GM23338 (cell line): ENCODE measurements at regions not wholly inside any gene's neighbourhood (a gene's known extent, or its start where the extent isn't known, plus 50 kb on each side); places are given as distances from the start of the nearest gene placed in this dataset.

Experiments
- ATAC-seq: fragments of 200-7000 bp; cut with Tn5 transposase; 3 replicates; pipeline ENCODE4 v1.9.1; 2020
- DNase-seq: peaks from one replicate; pipeline ENCODE4 v3.0.0-alpha.2; 2015; ENCODE audit warnings: low spot score
- H2AFZ ChIP-seq: fragments of 200-600 bp; sonication (generic); 2 replicates; pipeline ENCODE4 v1.8.0; 2016; ENCODE audit warnings: antibody characterized with exemption, mild to moderate bottlenecking, moderate library complexity
- H3F3A ChIP-seq: fragments of 200-600 bp; sonication (generic); replicated peaks from 2 replicates; pipeline ENCODE4 v1.8.0; 2017; ENCODE audit warnings: antibody characterized with exemption, mixed run types, low read depth
- H3K27ac ChIP-seq: fragments of 200-600 bp; sonication (generic); 2 replicates; pipeline ENCODE4 v1.6.1; 2016; ENCODE audit warnings: low read depth
- H3K27me3 ChIP-seq: fragments of 200-600 bp; sonication (generic); 2 replicates; pipeline ENCODE4 v1.8.0; 2016; ENCODE audit warnings: mild to moderate bottlenecking, mixed run types, moderate library complexity; ENCODE audit not compliant: insufficient read depth
- H3K36me3 ChIP-seq: fragments of 200-600 bp; sonication (generic); 2 replicates; pipeline ENCODE4 v1.8.0; 2016; ENCODE audit warnings: mild to moderate bottlenecking; ENCODE audit not compliant: insufficient read depth
- H3K4me1 ChIP-seq: fragments of 200-600 bp; sonication (generic); 2 replicates; pipeline ENCODE4 v1.8.0; 2016; ENCODE audit warnings: mild to moderate bottlenecking, moderate library complexity; ENCODE audit not compliant: insufficient read depth
- H3K4me2 ChIP-seq: fragments of 200-600 bp; sonication (generic); 2 replicates; pipeline ENCODE4 v1.7.1; 2017; ENCODE audit warnings: mixed run types
- H3K4me3 ChIP-seq: fragments of 200-600 bp; sonication (generic); 2 replicates; pipeline ENCODE4 v1.6.1; 2016; ENCODE audit warnings: mixed run types
- H3K79me2 ChIP-seq: fragments of 200-600 bp; sonication (generic); replicated peaks from 2 replicates; pipeline ENCODE4 v1.8.0; 2017; ENCODE audit warnings: mild to moderate bottlenecking; ENCODE audit not compliant: insufficient read depth
- H3K9me2 ChIP-seq: fragments of 200-600 bp; sonication (generic); 2 replicates; pipeline ENCODE4 v1.8.0; 2017; ENCODE audit not compliant: insufficient read depth
- H4K20me1 ChIP-seq: fragments of 200-600 bp; sonication (generic); replicated peaks from 2 replicates; pipeline ENCODE4 v1.8.0; 2017; ENCODE audit warnings: mild to moderate bottlenecking; ENCODE audit not compliant: insufficient read depth
- H3K27ac Mint-ChIP-seq: 2 replicates; pipeline ENCODE4 v1.8.0; 2020; ENCODE audit warnings: inconsistent platforms, mild to moderate bottlenecking, moderate library complexity, mixed read lengths
- H3K27me3 Mint-ChIP-seq: 3 replicates; pipeline ENCODE4 v1.8.0; 2022; ENCODE audit warnings: low read depth, mild to moderate bottlenecking, moderate library complexity, mixed read lengths, inconsistent platforms; ENCODE audit not compliant: insufficient read depth, poor library complexity
- H3K36me3 Mint-ChIP-seq: 3 replicates; pipeline ENCODE4 v1.8.0; 2021; ENCODE audit warnings: low read depth, mild to moderate bottlenecking, inconsistent platforms, moderate library complexity, mixed read lengths
- H3K4me1 Mint-ChIP-seq: 3 replicates; pipeline ENCODE4 v1.8.0; 2020; ENCODE audit warnings: mild to moderate bottlenecking, inconsistent platforms, mixed read lengths
- H3K4me3 Mint-ChIP-seq: 3 replicates; pipeline ENCODE4 v1.8.0; 2021; ENCODE audit warnings: moderate library complexity, mild to moderate bottlenecking, inconsistent platforms, mixed read lengths
- H3K9me3 Mint-ChIP-seq: 3 replicates; pipeline ENCODE4 v1.8.0; 2020; ENCODE audit warnings: moderate library complexity, mild to moderate bottlenecking, inconsistent platforms, mixed read lengths
- CREB1 ChIP-seq: fragments of 250-450 bp; sonication (Bioruptor Pico); IDR thresholded peaks from 2 replicates; pipeline ENCODE4 v1.5.0; 2020; ENCODE audit warnings: low read depth, mild to moderate bottlenecking, moderate library complexity
- CTCF ChIP-seq, 2 experiments: fragments of 200-600 bp in 1 of 2; sonication (generic) in 1 of 2; conservative IDR thresholded peaks; 2 replicates each; pipeline versions ENCODE4 v1.5.1 to v1.6.1; 2016 to 2017; ENCODE audit warnings: antibody characterized with exemption in 2 of 2, low read depth in 2 of 2, mild to moderate bottlenecking in 2 of 2, moderate library complexity in 1 of 2
- EZH2 ChIP-seq: fragments of 200-600 bp; sonication (generic); IDR thresholded peaks from one replicate; pipeline ENCODE4 v1.8.0; 2017; ENCODE audit warnings: antibody characterized with exemption, mild to moderate bottlenecking, low read depth; ENCODE audit not compliant: unreplicated experiment
- JUNB ChIP-seq: IDR thresholded peaks from one replicate; pipeline ENCODE4 v1.6.1; 2016; ENCODE audit warnings: antibody characterized with exemption; ENCODE audit not compliant: unreplicated experiment
- NANOG ChIP-seq: IDR thresholded peaks from 2 replicates; pipeline ENCODE4 v1.6.1; 2016; ENCODE audit warnings: antibody characterized with exemption, borderline replicate concordance
- POLR2AphosphoS5 ChIP-seq: IDR thresholded peaks from 2 replicates; pipeline ENCODE4 v1.6.1; 2016; ENCODE audit warnings: antibody characterized with exemption, low read depth
- STAT1 ChIP-seq: IDR thresholded peaks from one replicate; pipeline ENCODE4 v1.6.1; 2016; ENCODE audit warnings: antibody characterized with exemption; ENCODE audit not compliant: unreplicated experiment
- ZNF114 ChIP-seq: fragments of 250-450 bp; sonication (Bioruptor Pico); IDR thresholded peaks from 2 replicates; pipeline ENCODE4 v1.5.0; 2020; ENCODE audit warnings: mild to moderate bottlenecking, moderate library complexity
- ZNF331 ChIP-seq: fragments of 250-450 bp; sonication (Bioruptor Pico); IDR thresholded peaks from 2 replicates; pipeline ENCODE4 v1.5.0; 2020; ENCODE audit warnings: low read depth, mild to moderate bottlenecking, moderate library complexity
- ZNF462 ChIP-seq: fragments of 250-450 bp; sonication (Bioruptor Pico); IDR thresholded peaks from 2 replicates; pipeline ENCODE4 v1.5.0; 2020; ENCODE audit warnings: mild to moderate bottlenecking, moderate library complexity

GRCh38 chrX:81890521-81890920 lies 688.6 kb downstream of the SH3BGRL start (continued):
- TF ChIP-seq ZNF462 (CRISPR knock-in tag) (no peak), POLR2AphosphoS5 (no peak), ZNF114 (CRISPR knock-in tag) (no peak), NANOG (no peak), ZNF331 (CRISPR knock-in tag) (no peak), JUNB (no peak), STAT1 (no peak), EZH2 (no peak), CREB1 (CRISPR knock-in tag) (no peak), CTCF (conservative IDR thresholded peaks at IDR 0.05; ENCODE audit: low read depth in 2 of 2) (no peak)

- no peak overlapping the region for H3K4me3 Mint-ChIP-seq
- DNase-seq, result no peak
- no peaks in the 10 kb centered on the region for H3K36me3 Mint-ChIP-seq
- peaks cover 9% of the 10 kb centered on the region for H3K9me3 Mint-ChIP-seq
- H3K4me2 ChIP-seq, result no peak overlapping the region
- no peaks in the 10 kb centered on the region for H3K4me1 ChIP-seq
- H3K36me3 ChIP-seq, result no peaks in the 10 kb centered on the region
- H2AFZ ChIP-seq, result no peak overlapping the region
- no peaks in the 10 kb centered on the region for H3K27me3 ChIP-seq
- H3F3A ChIP-seq, result no peaks in the 10 kb centered on the region
- no peak overlapping the region for H3K27ac ChIP-seq
- no peak overlapping the region for H3K27ac Mint-ChIP-seq
- no peaks in the 10 kb centered on the region for H4K20me1 ChIP-seq
- no peaks in the 10 kb centered on the region for H3K9me2 ChIP-seq
- H3K4me3 ChIP-seq, result no peak overlapping the region
- no peak for ATAC-seq
- H3K27me3 Mint-ChIP-seq, result no peaks in the 10 kb centered on the region
- no peaks in the 10 kb centered on the region for H3K79me2 ChIP-seq
- H3K4me1 Mint-ChIP-seq, result no peaks in the 10 kb centered on the region; the same call in 2 of the 3 replicates
- TF ChIP-seq ZNF462 (CRISPR knock-in tag), result no peak
Measured at GRCh38 chrX:81900522-81900921, 698.6 kb downstream of the SH3BGRL start.
